Activated CD4-positive, alpha-beta T cell treated with anti-CD3 and anti-CD28 coated beads for 4 hours (primary cell): ENCODE measurements at regions not wholly inside any gene's neighbourhood (a gene's known extent, or its start where the extent isn't known, plus 50 kb on each side); places are given as distances from the start of the nearest gene placed in this dataset.

Experiments
- DNase-seq, 2 donors: peaks; one replicate each; pipeline ENCODE4 v3.0.0-alpha.2; 2020

DNA sequence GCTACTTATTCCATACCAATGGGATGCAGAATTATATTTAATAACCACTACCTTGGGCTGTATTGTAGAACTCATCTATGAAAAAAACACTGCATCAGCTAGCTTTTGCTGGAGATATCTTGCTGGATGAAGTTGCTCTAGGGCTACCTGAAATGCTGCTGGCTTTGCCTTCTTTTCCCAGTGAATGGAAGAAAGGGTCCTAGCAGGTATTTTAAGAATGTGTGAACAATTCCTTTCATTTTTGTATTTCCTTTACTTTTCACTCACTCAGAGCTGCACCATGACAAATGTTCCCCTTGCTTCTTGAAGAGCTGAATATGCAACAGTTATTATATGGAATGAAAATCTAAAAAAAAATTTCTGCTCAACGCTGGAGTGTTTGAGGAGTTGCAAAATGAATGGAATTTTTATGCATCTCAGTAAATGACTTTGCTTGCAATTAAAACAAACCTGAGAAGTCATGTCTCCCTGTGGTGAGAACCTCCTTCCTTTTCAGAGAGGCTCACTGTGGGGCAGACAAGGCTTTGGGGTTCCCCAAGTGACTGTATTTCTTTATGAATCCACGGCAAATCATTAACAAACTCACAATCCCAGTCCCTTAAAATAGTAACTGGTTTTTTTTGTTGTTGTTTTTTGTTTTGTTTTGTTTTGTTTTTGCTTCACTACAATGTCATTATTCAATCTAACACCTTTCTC lies 566.8 kb upstream of the KIRREL3 start:
- no peak for DNase-seq

DNA sequence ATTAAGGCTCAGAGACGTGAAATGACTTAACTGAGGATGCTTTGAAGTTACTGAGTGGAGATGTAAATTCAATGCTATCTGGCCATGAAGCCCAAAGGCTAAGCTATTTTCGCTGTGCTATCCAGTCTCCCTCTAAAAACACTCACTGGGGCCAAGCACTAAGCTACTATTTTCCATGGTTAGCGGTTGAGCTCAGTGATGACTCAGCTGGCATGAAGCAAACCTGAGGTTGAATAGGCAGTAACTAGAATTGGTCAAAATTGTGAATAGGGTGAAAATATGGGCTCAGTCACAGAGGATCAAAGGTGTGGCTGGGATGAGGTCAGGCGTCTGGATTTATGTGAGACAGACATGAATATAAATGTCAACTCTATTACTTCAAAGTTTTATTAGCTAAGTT lies 564.2 kb upstream of the KIRREL3 start:
- no peak for DNase-seq

DNA sequence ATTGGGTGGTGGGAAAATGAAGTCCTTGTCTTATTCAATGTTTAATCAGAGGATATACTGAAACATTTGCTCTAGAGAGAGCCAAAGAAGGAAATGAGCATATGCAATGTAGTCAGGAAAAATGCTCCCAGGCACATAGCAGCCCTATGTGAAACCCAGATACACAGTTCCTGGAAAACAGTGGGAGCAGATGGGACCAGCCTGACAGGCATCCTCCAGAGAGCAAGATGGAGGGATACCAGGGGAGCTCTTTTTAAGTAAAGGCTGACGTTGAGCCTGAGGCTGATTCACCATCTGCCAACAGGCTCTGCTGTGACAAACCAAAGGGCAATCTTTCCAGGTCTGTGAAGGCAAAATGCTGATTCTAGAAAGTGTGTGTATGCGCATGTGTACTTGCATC lies 559.4 kb upstream of the KIRREL3 start:
- no peak for DNase-seq

DNA sequence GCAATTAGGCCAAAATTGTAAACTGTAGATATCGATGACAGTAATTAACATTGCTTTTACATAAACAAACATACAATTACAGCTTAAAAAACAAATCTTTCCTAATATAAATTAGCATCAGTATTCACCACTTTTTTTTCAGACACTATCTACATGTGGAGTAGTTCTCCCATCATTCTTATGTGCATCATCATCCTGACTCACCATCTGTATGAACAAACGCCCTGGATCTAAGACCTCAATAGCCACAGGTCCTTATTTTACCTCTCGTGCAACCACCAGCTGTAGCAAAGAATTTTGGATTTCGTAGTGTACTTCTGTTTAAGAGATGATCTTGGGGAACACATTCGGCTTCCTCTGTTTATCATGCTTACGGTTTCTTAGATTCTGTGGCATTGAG lies 551.9 kb upstream of the KIRREL3 start:
- DNase-seq = no peak

DNA sequence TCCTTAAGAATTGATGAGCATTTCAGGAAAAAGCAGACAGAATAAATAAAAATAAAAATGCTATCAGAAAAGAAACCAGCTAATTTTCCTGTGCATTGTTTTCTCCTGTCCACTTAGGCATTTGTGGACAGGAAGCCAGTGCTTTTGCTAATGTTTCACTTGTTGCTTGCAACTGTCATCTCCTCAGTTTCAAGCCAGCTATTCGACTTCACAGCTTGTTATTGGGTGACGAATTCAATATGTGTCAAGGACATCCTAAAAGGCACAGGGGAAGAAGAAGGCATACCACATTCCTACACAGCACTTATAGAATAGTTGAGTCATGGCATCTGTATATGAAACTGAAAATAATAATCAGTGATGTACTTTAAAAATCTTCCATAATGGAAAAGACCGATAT lies 530.6 kb upstream of the KIRREL3 start:
- DNase-seq = no peak

DNA sequence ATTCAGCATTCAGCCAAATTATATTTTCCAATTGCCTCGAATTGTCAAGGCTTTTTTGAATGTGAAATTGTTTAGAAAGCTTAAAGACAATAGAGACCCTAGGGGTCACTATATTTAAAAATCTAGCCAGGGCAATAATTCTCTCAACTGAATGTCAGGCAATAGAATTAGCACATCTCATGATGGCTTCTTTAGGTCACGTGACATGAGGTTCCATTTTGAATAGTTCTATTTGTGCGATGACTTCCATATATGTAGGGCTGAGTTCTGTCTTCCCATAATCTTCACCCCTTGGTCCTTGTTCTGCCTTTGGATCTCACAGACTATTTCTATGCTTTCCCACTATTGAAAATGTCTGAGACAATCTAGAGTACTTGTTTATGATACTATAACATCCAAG lies 527.7 kb upstream of the KIRREL3 start:
- DNase-seq = no peak

DNA sequence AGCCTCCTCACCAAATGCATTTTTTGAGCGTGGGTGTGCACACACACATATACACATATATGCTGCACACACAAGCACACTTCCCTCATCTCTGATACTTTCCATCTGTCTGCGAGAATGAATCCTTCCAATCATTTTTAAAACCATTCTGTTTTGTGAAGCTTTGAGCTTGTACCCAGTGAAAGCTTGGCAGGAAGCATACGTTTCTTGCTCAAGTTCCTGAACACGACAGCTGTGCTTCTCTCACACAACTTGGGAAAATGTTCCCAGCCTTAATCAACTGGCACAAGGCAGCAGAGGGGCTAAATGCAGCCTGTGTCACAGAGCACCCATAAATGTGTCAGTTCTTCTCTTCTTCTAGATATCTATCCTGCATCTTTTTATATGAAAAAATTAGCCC lies 524.0 kb upstream of the KIRREL3 start:
- no peak for DNase-seq

DNA sequence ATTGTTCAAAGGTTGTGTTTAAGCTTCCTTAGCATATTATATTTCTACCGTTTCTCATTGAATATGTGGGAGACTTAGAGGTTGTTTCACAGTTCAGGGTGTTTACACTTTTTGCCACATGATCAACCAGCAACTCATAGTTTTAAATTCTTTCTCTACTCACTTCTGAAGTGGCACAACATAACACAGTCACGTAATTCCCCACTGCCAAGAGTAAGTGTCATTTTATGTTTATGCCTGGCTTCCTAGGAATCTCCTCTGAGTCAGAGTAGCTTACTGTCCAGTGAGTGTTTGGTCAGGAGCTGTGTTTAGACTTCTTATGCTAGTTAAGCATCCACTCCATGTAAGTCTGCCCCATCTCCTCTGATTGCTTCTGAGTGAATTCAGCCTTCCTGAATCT lies 520.8 kb upstream of the KIRREL3 start:
- DNase-seq = no peak

DNA sequence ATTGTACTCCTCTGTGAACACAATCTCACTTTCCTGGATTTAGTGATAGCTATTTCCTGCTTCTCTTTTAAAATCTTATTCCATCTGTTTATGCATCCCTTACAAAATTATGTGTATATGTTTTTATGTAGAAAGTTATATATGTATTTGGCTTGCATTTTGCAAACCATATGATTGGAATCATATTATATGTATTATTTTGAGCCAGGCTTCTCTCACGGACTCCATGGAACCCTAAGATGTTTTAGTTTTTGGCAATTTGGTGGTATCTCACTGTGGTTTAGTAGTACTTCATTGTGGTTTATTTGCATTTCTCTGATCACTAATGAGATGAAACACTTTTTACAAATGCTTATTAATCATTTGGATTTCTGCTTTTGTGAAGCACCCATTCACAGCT lies 507.3 kb upstream of the KIRREL3 start:
- DNase-seq = no peak

DNA sequence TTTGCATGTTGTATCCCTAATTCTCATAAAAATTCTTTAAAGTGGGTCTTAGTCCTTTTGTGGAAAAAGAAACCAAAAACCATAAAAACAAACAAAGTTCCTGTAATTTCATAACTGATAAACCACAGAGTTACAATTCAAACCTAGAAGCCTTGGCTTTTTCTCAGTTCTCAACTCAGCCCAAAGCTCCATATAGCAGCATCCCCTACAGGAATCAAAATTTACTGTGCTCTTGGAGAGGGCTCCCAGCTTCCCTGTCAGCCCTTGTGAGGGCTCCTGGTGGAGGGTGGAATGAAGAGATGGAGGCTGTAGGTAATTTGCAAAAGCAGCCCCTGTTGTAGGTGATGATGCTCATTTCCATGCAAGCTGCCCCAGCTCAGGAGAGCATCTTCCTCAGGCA lies 506.1 kb upstream of the KIRREL3 start:
- DNase-seq = no peak

DNA sequence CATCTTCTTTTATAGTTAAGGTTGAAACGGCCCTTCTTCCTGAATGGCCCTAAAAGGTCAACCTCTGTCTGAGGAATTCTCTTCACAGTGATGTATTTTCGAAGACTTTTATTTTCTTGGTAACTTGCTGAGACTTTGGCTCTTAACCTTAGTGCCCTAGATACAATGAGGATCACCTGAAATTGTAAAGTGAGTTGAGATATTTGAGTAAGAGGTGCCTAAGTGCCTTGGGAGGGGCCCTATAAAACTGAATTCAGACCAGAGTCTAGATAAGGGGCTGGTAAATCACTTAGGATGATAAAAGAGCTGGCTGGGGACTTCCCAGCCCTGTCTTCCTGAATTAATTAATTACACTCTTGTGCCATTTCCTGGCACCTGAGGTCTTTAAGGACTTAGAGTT lies 505.6 kb upstream of the KIRREL3 start:
- DNase-seq = no peak

DNA sequence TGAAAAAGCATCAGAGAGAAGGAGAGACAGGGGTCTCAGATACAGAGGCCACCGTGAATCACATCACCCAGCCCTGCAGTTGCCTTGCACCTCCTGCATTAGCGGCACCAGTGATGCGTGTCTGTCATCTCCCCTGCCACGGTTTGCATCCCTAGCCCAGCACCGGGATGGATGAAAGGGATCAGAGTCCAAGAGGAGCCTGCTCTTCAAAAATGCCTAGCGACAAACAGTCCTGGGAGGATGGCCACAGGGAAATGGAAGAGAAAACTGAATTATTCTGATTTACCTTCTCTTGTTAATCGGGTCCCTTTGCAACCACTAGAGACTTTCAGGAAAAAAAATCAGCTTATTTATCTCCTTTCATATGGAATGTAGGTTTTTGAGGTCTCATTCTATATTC lies 495.6 kb upstream of the KIRREL3 start:
- DNase-seq = no peak

DNA sequence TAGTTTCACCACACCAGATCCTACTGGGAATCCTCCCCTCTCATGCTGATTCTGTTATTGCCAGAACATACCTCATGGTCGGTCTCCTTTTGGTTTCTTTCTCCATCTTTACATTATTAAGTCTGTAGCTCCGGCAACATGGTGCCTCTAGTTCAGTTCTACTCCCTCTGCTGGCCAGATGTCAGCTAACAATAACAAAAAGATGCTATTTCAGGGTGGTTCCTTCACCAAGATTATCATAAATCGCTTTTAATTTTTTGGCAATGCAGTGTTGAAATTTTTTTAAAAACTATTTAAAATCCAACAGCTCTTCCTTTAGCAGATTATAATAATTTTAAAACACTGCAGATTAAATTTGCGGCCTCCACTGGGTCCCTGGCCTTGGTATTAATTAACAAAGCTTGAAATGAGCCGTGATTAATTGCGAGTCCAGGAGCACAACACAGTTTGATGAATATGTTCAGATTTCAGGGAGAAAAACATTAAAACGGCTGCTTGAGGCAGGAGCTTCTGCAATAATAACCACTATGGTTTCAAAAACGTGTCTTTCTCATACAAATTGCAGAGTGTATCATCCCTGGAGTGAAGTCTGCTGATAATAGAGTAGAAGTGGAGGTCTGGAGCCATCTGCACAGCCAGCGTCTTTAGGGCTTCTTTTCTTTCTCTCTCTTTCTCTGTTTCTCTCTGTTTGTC lies 492.9 kb upstream of the KIRREL3 start:
- no peak for DNase-seq

DNA sequence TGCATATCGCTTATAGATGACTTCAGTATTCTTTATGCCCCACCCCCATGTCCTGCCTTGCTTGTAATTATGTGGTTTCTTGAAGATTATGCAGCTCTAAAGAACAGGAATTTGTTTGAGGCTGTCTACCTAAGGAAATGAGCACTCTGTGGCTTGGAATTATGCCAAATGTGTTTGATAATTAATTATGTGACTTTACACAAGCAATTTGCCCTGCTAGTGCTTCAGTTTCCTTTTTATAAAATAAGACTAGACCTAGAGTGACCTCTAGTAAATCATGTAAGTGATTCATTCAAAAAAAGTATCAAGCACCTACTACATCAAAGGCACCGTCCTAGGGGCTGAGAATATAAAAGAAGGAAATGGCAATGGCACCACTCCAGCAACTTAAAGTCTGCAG lies 491.5 kb upstream of the KIRREL3 start:
- DNase-seq = no peak

DNA sequence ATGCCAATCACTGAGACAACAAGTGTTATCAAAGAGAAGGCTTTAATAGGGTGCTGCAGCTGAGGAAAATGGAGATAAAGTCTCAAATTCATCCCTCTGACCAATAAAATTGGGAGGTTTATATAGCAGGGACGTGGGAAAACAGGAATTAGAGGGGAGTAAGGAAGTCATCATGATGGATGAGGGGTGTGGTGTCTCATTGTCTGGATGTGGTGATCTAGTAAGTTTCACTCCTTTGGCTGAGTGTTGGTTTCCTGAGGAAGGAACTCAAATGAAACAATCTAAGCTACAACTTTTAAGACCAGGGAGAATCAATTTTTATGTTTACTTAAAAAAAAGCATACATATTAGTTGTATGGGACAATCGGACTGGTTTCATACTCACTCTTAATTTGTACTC lies 491.0 kb upstream of the KIRREL3 start:
- no peak for DNase-seq

DNA sequence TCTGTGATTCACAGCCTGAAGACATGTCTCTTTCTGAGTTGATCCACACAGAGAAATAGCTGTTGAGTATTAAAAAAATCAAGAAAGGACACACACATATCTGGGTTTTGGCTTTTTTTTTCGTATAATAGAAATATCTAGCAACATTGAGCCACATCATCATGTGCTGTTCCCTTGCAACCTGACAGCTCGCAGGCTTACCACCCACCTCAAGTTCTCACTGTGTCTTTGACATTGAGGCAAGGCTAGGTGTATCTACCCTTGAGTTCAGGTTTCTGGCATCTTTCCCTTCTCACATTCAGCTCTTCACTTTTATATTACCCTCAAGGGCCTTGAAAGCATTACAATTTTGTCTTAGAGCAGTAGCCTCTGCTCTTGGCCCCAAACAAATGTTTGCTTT lies 490.3 kb upstream of the KIRREL3 start:
- no peak for DNase-seq

DNA sequence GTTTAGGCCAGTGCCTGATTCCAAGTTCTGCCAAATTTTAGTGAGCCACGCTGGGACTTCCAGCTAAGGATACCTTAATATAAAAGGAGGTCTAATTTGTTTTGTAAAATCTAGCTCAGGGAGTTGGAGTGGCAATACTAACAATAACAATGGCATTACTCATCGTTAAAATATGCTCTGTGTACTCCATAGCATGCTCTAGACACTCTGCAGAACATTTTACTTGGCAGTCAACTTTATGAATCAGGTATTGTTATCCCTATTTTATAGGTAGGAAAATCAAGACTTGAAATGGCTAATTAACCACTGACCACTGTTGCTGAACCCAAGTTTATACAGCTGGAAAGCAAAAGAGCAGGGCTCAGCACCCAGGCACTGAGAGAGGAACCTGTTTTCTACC lies 485.0 kb upstream of the KIRREL3 start:
- no peak for DNase-seq

DNA sequence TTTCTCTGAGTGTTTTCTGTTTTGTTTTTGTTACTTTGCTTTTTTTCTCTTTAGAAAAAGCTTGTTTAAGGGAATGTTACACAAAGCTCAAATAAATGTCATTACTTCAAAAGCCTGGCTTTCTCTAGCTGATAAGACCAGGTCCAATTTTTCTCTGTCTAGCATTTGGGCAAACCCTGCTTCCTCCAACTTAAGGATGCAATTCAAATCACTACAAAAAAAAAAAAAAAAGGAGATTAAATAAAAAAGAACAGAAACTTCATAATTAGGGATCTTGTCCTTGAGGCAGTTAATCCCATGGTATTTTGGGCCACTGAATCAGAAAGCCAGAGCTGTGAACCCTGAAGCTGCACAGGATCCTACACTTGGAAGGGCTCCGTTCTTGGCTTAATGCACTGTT lies 480.8 kb upstream of the KIRREL3 start:
- DNase-seq = no peak

DNA sequence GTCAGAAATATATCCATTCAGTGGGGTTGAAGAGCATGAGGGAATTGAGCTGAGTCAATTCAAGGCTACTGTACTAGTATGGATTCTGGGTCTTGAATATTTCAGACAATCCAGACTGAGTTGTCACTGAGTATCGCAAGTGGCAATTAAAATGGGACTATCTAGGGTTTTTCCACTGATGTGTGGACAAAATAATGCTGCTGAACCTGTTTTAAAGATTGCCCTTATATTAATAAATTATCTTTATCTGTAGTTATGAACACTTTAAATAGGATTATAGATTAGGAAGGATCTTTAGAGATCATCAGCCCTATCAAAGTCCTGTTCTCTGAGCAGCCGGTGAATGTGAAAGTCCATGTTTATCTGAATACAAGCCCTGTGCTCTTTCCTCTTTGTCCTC lies 478.3 kb upstream of the KIRREL3 start:
- DNase-seq = no peak

DNA sequence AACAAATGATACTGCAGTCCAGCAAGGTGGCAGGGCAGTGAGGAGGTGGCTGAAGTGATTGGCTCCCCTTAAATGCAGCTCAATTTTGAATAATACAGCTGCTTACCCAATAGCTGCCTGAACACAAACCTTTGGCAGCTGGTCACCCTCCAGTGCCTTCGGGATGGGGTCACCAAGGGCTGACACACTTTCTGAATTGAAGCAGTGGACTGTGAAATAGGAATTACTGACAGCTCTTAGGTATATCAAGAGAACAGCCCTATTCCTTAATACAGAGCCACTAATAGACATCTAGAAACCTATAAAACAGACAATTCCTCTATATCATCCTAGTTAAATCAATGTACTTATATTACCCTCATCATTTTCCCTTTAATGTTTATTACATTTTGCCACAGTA lies 474.2 kb upstream of the KIRREL3 start:
- DNase-seq = no peak

DNA sequence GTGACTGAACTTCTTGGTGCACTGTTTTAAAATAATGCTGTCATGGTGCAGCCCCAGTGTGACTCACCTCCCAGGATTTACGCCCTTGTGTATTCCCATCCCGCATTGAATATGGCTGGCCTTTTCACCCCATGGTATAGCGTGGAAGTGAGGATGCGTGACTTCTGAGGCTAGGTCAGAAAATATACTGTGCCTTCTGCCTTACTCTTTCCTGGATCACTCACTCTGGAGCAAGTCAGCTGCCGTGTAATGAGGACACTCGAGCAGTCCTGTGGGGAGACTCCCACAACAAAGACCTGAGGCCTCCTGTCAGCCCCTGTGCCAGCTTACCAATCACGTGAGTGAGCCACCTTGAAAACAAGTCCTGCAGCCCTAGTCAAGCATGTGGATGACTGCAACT lies 471.9 kb upstream of the KIRREL3 start:
- no peak for DNase-seq

DNA sequence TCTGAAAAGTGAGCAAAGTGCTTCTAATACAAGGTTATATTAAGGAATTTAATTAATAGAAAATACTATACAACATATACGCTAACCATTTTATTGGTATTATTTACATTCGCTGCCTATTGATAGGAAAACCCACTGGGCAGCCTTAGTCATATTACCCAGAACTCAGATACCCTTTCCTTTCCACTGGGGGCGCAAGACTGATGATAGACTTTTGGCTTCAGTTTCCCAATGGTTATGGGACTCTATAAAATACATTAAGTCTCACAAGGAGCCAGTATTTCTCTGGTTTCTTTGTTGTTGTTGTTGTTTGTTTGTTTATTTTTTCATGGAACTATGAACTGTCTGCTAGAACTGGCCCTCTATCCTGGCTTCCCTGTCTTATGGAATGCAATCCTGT lies 471.1 kb upstream of the KIRREL3 start:
- DNase-seq = no peak

DNA sequence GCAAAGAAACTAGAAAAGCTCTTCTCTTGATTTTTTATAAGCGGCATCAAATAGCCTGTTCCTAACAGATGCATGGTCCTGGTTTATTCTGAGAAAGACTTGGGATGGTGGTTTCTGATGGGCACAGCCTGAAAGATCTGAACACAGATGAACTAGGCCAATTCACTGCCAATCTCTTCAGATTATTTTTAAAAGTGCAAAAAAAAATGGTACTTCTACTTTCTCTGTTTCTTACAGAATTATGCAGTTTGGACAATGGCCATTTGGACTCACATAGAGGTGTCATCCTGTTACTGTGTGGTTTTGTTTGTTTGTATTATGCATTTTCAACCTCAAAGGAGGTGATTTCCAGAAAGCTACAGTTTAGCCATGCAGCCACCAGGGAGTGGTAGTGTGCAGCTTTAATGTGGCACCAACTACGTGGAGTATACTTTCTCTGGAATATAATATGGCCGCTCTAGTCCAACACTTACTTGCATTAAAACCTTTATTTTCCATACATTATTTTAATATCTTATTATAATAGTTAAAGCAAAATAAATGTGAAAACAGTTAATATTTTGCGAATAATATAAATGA lies 469.8 kb upstream of the KIRREL3 start:
- DNase-seq = no peak

DNA sequence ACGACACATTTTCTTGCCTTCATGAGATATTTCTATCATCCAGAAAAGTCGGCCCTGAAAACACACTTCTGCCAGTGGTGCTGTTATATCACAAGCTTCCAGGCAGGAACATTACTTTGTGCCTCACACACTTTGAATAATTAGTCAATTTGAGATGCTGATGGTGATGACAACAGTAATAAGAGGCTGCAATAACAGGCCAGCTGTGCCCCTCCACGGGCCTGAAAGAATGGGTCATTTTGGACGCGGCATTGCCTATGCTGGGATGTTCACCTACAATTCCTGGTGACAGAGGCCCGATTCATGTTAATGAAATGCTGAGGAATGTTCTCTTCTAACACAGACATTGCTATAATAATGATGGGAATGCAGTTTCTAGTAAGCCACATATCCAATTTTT lies 463.8 kb upstream of the KIRREL3 start:
- DNase-seq = no peak

DNA sequence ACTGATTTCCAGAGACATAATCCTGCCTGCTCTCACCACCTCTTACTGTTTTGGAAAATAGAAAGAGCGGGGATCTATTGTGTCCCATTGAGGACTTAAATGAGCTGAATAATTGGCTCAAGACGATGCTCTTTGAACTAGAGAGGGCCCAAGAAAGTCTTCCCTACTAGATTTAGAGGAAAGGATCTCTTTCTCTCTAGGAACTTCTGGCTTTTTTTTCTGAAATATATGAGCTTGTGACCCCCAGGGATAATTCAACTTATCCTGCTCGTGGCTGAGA lies 461.4 kb upstream of the KIRREL3 start:
- DNase-seq = no peak
